Sigmoid colon (tissue), 4 donors: ENCODE measurements at regions not wholly inside any gene's neighbourhood (a gene's known extent, or its start where the extent isn't known, plus 50 kb on each side); places are given as distances from the start of the nearest gene placed in this dataset.

Experiments
- EP300 ChIP-seq, 4 donors: sonication (generic); formaldehyde crosslinking; IDR thresholded peaks; one replicate each; pipeline ENCODE4 v1.6.1; 2017; ENCODE audit warnings: antibody characterized with exemption in 4 of 4
- TF ChIP-seq, protein P1 (sequence below), 4 experiments: fragments of 450-650 bp in 3 of 4; fragments of 200-600 bp in 1 of 4; IDR thresholded peaks; one replicate each; pipeline ENCODE4 v1.5.1; 2016 to 2019; ENCODE audit warnings: antibody characterized with exemption in 4 of 4, mild to moderate bottlenecking in 3 of 4, moderate library complexity in 2 of 4

GRCh38 chr3:86244905-86245304, 746.0 kb downstream of the VGLL3 start:
- TF ChIP-seq, protein P1, sequence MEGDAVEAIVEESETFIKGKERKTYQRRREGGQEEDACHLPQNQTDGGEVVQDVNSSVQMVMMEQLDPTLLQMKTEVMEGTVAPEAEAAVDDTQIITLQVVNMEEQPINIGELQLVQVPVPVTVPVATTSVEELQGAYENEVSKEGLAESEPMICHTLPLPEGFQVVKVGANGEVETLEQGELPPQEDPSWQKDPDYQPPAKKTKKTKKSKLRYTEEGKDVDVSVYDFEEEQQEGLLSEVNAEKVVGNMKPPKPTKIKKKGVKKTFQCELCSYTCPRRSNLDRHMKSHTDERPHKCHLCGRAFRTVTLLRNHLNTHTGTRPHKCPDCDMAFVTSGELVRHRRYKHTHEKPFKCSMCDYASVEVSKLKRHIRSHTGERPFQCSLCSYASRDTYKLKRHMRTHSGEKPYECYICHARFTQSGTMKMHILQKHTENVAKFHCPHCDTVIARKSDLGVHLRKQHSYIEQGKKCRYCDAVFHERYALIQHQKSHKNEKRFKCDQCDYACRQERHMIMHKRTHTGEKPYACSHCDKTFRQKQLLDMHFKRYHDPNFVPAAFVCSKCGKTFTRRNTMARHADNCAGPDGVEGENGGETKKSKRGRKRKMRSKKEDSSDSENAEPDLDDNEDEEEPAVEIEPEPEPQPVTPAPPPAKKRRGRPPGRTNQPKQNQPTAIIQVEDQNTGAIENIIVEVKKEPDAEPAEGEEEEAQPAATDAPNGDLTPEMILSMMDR (IDR thresholded peaks at IDR 0.05) = no peak
- TF ChIP-seq EP300 (IDR thresholded peaks at IDR 0.05) = no peak
